ENCODE measurements at regions not wholly inside any gene's neighbourhood (a gene's known extent, or its start where the extent isn't known, plus 50 kb on each side); places are given as distances from the start of the nearest gene placed in this dataset.
A peak's percentile ranks its signal among the peaks of the same experiment; 100 is the strongest.

DNA sequence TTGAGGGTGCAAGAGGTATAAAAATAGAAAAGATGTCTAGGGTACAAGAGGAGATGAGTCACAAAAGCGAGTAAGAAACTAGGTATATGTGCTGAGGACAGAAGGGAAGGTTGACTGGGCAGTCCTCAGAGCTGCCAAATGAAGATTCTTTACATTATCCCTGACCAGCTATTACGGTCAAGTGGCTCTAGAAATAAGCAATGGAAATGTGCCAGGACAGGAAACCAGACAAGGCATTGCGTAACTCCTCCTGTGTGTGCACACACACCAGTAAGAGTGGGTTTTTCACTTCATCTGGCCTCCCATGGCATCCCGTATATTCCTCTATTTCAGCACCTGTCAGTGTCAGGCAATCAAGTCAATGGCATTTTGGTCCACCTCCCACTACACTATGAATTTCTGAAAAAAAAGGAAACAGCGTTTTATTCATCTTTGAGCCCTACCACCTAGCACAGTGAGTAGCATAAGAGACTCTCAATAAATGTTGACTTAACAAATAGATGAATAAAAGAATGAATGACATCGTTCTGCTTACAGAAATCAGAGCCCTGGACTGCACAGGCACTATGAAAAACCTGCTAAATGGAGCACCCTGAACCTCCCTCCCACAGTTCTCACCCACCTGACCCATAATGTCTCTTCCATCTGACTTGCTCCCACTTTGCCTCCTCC lies 62.6 kb upstream of the KLF3 start:
- no peaks in the 10 kb centered on the region for H3K9me3 ChIP-seq (ENCODE audit: low read length)
- ATAC-seq (peak; percentile 43), DNase-seq (ENCODE audit: low spot score) (peak; percentile 49), FAIRE-seq (peak; percentile 59)
- intact Hi-C loops (cut with micrococcal nuclease; ENCODE audit: unreplicated experiment) = no loop called here
- H2AFZ ChIP-seq (ENCODE audit: low read length) = no peak overlapping the region
- ChIA-PET CTCF (ENCODE audit: low intra/inter-chr PET ratio, low total read pairs) (no interaction called here), POLR2A (no interaction called here)
- 16% methylated on average over 5 of the region's 6 CpGs for WGBS (ENCODE audit: low lambda C conversion rate)
- H3K4me2 ChIP-seq (ENCODE audit: low read depth, low read length) = peak overlapping the region; percentile 15; the same call in 1 of the 2 replicates
- H3K4me3 ChIP-seq (replicated peaks in 1 of 3; ENCODE audit: insufficient read depth in 1 of 3, low read depth in 2 of 3, low read length in 3 of 3) = no peak overlapping the region
- no TSS peak for BruUV-seq (replicated peaks)
- peaks cover 52% of the 10 kb centered on the region for H3K4me1 ChIP-seq (ENCODE audit: insufficient read depth, low read length)
- no peaks in the 10 kb centered on the region for H3K36me3 ChIP-seq (replicated peaks in 1 of 2; ENCODE audit: control insufficient read depth in 1 of 2, insufficient read depth in 2 of 2, low read length in 2 of 2)
- in situ Hi-C loops (cut with HindIII; ENCODE audit: extremely low pct_ligation_motif_present, low pct_unique_long_range_greater_than_20kb) = no loop called here
- no peaks in the 10 kb centered on the region; a peak in 1 of 5 replicates for H3K27me3 ChIP-seq (ENCODE audit: control insufficient read depth in 1 of 2, insufficient read depth in 2 of 2, low read length in 2 of 2)
- no peak overlapping the region for H3K9ac ChIP-seq (ENCODE audit: insufficient read depth, low read depth, low read length)
- no peak overlapping the region for H3K27ac ChIP-seq (ENCODE audit: extremely low read length, insufficient read depth, low read length)
- no peaks in the 10 kb centered on the region for H4K20me1 ChIP-seq (ENCODE audit: insufficient read depth, low read length)
- H3K79me2 ChIP-seq (ENCODE audit: insufficient read depth, low read length) = no peaks in the 10 kb centered on the region
- TF ChIP-seq, protein P1, sequence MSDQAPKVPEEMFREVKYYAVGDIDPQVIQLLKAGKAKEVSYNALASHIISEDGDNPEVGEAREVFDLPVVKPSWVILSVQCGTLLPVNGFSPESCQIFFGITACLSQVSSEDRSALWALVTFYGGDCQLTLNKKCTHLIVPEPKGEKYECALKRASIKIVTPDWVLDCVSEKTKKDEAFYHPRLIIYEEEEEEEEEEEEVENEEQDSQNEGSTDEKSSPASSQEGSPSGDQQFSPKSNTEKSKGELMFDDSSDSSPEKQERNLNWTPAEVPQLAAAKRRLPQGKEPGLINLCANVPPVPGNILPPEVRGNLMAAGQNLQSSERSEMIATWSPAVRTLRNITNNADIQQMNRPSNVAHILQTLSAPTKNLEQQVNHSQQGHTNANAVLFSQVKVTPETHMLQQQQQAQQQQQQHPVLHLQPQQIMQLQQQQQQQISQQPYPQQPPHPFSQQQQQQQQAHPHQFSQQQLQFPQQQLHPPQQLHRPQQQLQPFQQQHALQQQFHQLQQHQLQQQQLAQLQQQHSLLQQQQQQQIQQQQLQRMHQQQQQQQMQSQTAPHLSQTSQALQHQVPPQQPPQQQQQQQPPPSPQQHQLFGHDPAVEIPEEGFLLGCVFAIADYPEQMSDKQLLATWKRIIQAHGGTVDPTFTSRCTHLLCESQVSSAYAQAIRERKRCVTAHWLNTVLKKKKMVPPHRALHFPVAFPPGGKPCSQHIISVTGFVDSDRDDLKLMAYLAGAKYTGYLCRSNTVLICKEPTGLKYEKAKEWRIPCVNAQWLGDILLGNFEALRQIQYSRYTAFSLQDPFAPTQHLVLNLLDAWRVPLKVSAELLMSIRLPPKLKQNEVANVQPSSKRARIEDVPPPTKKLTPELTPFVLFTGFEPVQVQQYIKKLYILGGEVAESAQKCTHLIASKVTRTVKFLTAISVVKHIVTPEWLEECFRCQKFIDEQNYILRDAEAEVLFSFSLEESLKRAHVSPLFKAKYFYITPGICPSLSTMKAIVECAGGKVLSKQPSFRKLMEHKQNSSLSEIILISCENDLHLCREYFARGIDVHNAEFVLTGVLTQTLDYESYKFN (CRISPR knock-in tag; conservative IDR thresholded peaks at IDR 0.05) = 0 out of 2 replicates have a peak, but pooled peaks have one; percentile 19
- TF ChIP-seq MIER3 (CRISPR knock-in tag; IDR thresholded peaks at IDR 0.05; ENCODE audit: borderline replicate concordance) (peak; percentile 64), GABPB1 (CRISPR knock-in tag; IDR thresholded peaks at IDR 0.05) (0 out of 2 replicates have a peak, but pooled peaks have one; percentile 46), FOXA3 (CRISPR knock-in tag; IDR thresholded peaks at IDR 0.05) (peak; percentile 68), CEBPG (CRISPR knock-in tag; IDR thresholded peaks at IDR 0.05) (peak; percentile 97), CBX5 (CRISPR knock-in tag; IDR thresholded peaks at IDR 0.05; ENCODE audit: borderline replicate concordance) (0 out of 2 replicates have a peak, but pooled peaks have one; percentile 45), ELF3 (CRISPR knock-in tag; IDR thresholded peaks at IDR 0.05) (peak; percentile 70)
- TF ChIP-seq, protein P2, sequence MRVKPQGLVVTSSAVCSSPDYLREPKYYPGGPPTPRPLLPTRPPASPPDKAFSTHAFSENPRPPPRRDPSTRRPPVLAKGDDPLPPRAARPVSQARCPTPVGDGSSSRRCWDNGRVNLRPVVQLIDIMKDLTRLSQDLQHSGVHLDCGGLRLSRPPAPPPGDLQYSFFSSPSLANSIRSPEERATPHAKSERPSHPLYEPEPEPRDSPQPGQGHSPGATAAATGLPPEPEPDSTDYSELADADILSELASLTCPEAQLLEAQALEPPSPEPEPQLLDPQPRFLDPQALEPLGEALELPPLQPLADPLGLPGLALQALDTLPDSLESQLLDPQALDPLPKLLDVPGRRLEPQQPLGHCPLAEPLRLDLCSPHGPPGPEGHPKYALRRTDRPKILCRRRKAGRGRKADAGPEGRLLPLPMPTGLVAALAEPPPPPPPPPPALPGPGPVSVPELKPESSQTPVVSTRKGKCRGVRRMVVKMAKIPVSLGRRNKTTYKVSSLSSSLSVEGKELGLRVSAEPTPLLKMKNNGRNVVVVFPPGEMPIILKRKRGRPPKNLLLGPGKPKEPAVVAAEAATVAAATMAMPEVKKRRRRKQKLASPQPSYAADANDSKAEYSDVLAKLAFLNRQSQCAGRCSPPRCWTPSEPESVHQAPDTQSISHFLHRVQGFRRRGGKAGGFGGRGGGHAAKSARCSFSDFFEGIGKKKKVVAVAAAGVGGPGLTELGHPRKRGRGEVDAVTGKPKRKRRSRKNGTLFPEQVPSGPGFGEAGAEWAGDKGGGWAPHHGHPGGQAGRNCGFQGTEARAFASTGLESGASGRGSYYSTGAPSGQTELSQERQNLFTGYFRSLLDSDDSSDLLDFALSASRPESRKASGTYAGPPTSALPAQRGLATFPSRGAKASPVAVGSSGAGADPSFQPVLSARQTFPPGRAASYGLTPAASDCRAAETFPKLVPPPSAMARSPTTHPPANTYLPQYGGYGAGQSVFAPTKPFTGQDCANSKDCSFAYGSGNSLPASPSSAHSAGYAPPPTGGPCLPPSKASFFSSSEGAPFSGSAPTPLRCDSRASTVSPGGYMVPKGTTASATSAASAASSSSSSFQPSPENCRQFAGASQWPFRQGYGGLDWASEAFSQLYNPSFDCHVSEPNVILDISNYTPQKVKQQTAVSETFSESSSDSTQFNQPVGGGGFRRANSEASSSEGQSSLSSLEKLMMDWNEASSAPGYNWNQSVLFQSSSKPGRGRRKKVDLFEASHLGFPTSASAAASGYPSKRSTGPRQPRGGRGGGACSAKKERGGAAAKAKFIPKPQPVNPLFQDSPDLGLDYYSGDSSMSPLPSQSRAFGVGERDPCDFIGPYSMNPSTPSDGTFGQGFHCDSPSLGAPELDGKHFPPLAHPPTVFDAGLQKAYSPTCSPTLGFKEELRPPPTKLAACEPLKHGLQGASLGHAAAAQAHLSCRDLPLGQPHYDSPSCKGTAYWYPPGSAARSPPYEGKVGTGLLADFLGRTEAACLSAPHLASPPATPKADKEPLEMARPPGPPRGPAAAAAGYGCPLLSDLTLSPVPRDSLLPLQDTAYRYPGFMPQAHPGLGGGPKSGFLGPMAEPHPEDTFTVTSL (CRISPR knock-in tag; IDR thresholded peaks at IDR 0.05; ENCODE audit: borderline replicate concordance) = peak; percentile 79; the same call in 1 of the 2 replicates
- TF ChIP-seq, protein P3, sequence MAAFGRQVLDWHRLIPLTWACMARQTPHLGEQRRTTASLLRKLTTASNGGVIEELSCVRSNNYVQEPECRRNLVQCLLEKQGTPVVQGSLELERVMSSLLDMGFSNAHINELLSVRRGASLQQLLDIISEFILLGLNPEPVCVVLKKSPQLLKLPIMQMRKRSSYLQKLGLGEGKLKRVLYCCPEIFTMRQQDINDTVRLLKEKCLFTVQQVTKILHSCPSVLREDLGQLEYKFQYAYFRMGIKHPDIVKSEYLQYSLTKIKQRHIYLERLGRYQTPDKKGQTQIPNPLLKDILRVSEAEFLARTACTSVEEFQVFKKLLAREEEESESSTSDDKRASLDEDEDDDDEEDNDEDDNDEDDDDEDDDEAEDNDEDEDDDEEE (CRISPR knock-in tag; IDR thresholded peaks at IDR 0.05) = no peak
- TF ChIP-seq, protein P4, sequence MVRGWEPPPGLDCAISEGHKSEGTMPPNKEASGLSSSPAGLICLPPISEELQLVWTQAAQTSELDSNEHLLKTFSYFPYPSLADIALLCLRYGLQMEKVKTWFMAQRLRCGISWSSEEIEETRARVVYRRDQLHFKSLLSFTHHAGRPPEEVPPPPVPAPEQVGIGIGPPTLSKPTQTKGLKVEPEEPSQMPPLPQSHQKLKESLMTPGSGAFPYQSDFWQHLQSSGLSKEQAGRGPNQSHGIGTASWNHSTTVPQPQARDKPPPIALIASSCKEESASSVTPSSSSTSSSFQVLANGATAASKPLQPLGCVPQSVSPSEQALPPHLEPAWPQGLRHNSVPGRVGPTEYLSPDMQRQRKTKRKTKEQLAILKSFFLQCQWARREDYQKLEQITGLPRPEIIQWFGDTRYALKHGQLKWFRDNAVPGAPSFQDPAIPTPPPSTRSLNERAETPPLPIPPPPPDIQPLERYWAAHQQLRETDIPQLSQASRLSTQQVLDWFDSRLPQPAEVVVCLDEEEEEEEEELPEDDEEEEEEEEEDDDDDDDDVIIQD (CRISPR knock-in tag; IDR thresholded peaks at IDR 0.05; ENCODE audit: low read depth) = peak; percentile 51; the same call in 1 of the 2 replicates
- TF ChIP-seq, protein P5, sequence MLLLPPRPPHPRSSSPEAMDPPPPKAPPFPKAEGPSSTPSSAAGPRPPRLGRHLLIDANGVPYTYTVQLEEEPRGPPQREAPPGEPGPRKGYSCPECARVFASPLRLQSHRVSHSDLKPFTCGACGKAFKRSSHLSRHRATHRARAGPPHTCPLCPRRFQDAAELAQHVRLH (CRISPR knock-in tag; IDR thresholded peaks at IDR 0.05; ENCODE audit: borderline replicate concordance, low read depth) = 0 out of 2 replicates have a peak, but pooled peaks have one; percentile 50
